ENCODE measurements at regions not wholly inside any gene's neighbourhood (a gene's known extent, or its start where the extent isn't known, plus 50 kb on each side); places are given as distances from the start of the nearest gene placed in this dataset.

- H3K27me3 Mint-ChIP-seq (ENCODE audit: low read depth): no peaks in the 10 kb centered on the region
Observed at GRCh38 chr14:49483268-49483667, 102.9 kb downstream of the RPS29 start.

GRCh38 chr14:49480979-49481498, 105.1 kb downstream of the RPS29 start:
- DNase-seq (ENCODE audit: low read depth, low spot score): no peak
- Mint-ChIP-seq H3K27ac (ENCODE audit: unreplicated experiment) (no peak overlapping the region), H3K27me3 (ENCODE audit: low read depth) (no peaks in the 10 kb centered on the region), H3K4me3 (no peak overlapping the region), H3K36me3 (ENCODE audit: low read depth) (peaks cover 4% of the 10 kb centered on the region), H3K9me3 (peaks cover 6% of the 10 kb centered on the region), H3K4me1 (peaks cover 16% of the 10 kb centered on the region)
- no peak for TF ChIP-seq CTCF (conservative IDR thresholded peaks at IDR 0.05)

More at GRCh38 chr14:49483268-49483667, 102.9 kb downstream of the RPS29 start:
- DNase-seq (ENCODE audit: low read depth, low spot score): no peak
- H3K4me1 Mint-ChIP-seq: peaks cover 9% of the 10 kb centered on the region
- H3K36me3 Mint-ChIP-seq (ENCODE audit: low read depth): peaks cover 4% of the 10 kb centered on the region
- TF ChIP-seq CTCF (conservative IDR thresholded peaks at IDR 0.05): no peak
- no peak overlapping the region for H3K4me3 Mint-ChIP-seq
- peaks cover 6% of the 10 kb centered on the region for H3K9me3 Mint-ChIP-seq
- H3K27ac Mint-ChIP-seq (ENCODE audit: unreplicated experiment): no peak overlapping the region

GRCh38 chr14:49480053-49480760, 106.0 kb downstream of the RPS29 start:
- no peak overlapping the region for H3K4me3 Mint-ChIP-seq
- no peak for TF ChIP-seq CTCF (conservative IDR thresholded peaks at IDR 0.05)
- H3K27me3 Mint-ChIP-seq (ENCODE audit: low read depth): no peaks in the 10 kb centered on the region
- peaks cover 12% of the 10 kb centered on the region for H3K4me1 Mint-ChIP-seq
- no peak for DNase-seq (ENCODE audit: low read depth, low spot score)
- H3K36me3 Mint-ChIP-seq (ENCODE audit: low read depth): peaks cover 4% of the 10 kb centered on the region
- H3K9me3 Mint-ChIP-seq: peaks cover 6% of the 10 kb centered on the region
- no peak overlapping the region for H3K27ac Mint-ChIP-seq (ENCODE audit: unreplicated experiment)

- Mint-ChIP-seq H3K4me3 (no peak overlapping the region), H3K27ac (ENCODE audit: unreplicated experiment) (no peak overlapping the region), H3K4me1 (peaks cover 16% of the 10 kb centered on the region), H3K27me3 (ENCODE audit: low read depth) (no peaks in the 10 kb centered on the region), H3K36me3 (ENCODE audit: low read depth) (peaks cover 4% of the 10 kb centered on the region), H3K9me3 (peaks cover 6% of the 10 kb centered on the region)
- no peak for DNase-seq (ENCODE audit: low read depth, low spot score)
- TF ChIP-seq CTCF (conservative IDR thresholded peaks at IDR 0.05): no peak
Observed at GRCh38 chr14:49479432-49479831, 106.7 kb downstream of the RPS29 start.

GRCh38 chr14:49478784-49479183, 107.4 kb downstream of the RPS29 start:
- Mint-ChIP-seq H3K27me3 (ENCODE audit: low read depth) (no peaks in the 10 kb centered on the region), H3K9me3 (peaks cover 6% of the 10 kb centered on the region), H3K27ac (ENCODE audit: unreplicated experiment) (no peak overlapping the region), H3K4me3 (no peak overlapping the region), H3K4me1 (peaks cover 16% of the 10 kb centered on the region), H3K36me3 (ENCODE audit: low read depth) (peaks cover 4% of the 10 kb centered on the region)
- no peak for TF ChIP-seq CTCF (conservative IDR thresholded peaks at IDR 0.05)
- DNase-seq (ENCODE audit: low read depth, low spot score): no peak
